WTC11 (cell line): ENCODE measurements at regions not wholly inside any gene's neighbourhood (a gene's known extent, or its start where the extent isn't known, plus 50 kb on each side); places are given as distances from the start of the nearest gene placed in this dataset.
A peak's percentile ranks its signal among the peaks of the same experiment; 100 is the strongest.

Experiments
- ATAC-seq: fragments of 200-7000 bp; cut with Tn5 transposase; 2 replicates; pipeline ENCODE4 v1.10.0; 2021; ENCODE audit warnings: mild to moderate bottlenecking, moderate library complexity
- CTCF ChIA-PET: fragments of 300-600 bp; sonication (Branson Sonifier 250); formaldehyde crosslinking; loops from one replicate; lab custom pipeline; 2021; ENCODE audit warnings: antibody characterized with exemption; lab: Charles Lee
- POLR2A ChIA-PET: fragments of 350-600 bp; sonication (Branson Sonifier 250); formaldehyde crosslinking; loops from one replicate; lab custom pipeline; 2021; ENCODE audit warnings: antibody characterized with exemption; lab: Charles Lee
- DNase-seq: peaks from one replicate; pipeline ENCODE4 v3.0.0; 2021; ENCODE audit warnings: low spot score
- H3K27ac Mint-ChIP-seq: 2 replicates; pipeline ENCODE4 v1.8.0; 2021; ENCODE audit warnings: mixed read lengths
- H3K27me3 Mint-ChIP-seq: 2 replicates; pipeline ENCODE4 v1.8.0; 2021; ENCODE audit warnings: low read depth, mild to moderate bottlenecking, moderate library complexity, mixed read lengths
- H3K36me3 Mint-ChIP-seq: 2 replicates; pipeline ENCODE4 v1.8.0; 2021; ENCODE audit warnings: mixed read lengths
- H3K4me1 Mint-ChIP-seq: 2 replicates; pipeline ENCODE4 v1.8.0; 2022; ENCODE audit warnings: mixed read lengths
- H3K4me3 Mint-ChIP-seq: 2 replicates; pipeline ENCODE4 v1.8.0; 2021; ENCODE audit warnings: mild to moderate bottlenecking, moderate library complexity, mixed read lengths
- H3K9me3 Mint-ChIP-seq: 2 replicates; pipeline ENCODE4 v1.8.0; 2021; ENCODE audit warnings: mixed read lengths
- CREB1 ChIP-seq: sonication (generic); formaldehyde crosslinking; IDR thresholded peaks from 2 replicates; pipeline ENCODE4 v1.8.0; 2023; ENCODE audit warnings: mild to moderate bottlenecking, missing genetic modification reagents
- ELF4 ChIP-seq: sonication (generic); formaldehyde crosslinking; IDR thresholded peaks from 2 replicates; pipeline ENCODE4 v1.8.1; 2022; ENCODE audit warnings: low read depth, mild to moderate bottlenecking, moderate library complexity, missing genetic modification reagents
- FOXK1 ChIP-seq: sonication (generic); formaldehyde crosslinking; IDR thresholded peaks from 2 replicates; pipeline ENCODE4 v1.8.0; 2022; ENCODE audit warnings: mild to moderate bottlenecking, moderate library complexity, missing genetic modification reagents
- GABPB1 ChIP-seq: sonication (generic); formaldehyde crosslinking; IDR thresholded peaks from 2 replicates; pipeline ENCODE4 v1.8.1; 2023; ENCODE audit warnings: mild to moderate bottlenecking, missing genetic modification reagents
- JAZF1 ChIP-seq: fragments of 250-450 bp; sonication (Bioruptor Pico); IDR thresholded peaks from 2 replicates; pipeline ENCODE4 v1.9.0; 2021; ENCODE audit warnings: moderate library complexity, mild to moderate bottlenecking, inconsistent platforms
- NFE2L1 ChIP-seq: sonication (generic); formaldehyde crosslinking; IDR thresholded peaks from 2 replicates; pipeline ENCODE4 v1.8.1; 2023; ENCODE audit warnings: missing genetic modification reagents
- OVOL2 ChIP-seq: fragments of 250-450 bp; sonication (Bioruptor Pico); IDR thresholded peaks from 2 replicates; pipeline ENCODE4 v1.9.0; 2021; ENCODE audit warnings: mild to moderate bottlenecking, borderline replicate concordance
- ZBTB21 ChIP-seq: sonication (generic); formaldehyde crosslinking; IDR thresholded peaks from 2 replicates; pipeline ENCODE4 v1.8.1; 2023; ENCODE audit warnings: mild to moderate bottlenecking, missing genetic modification reagents, borderline replicate concordance
- ZNF232 ChIP-seq: sonication (generic); formaldehyde crosslinking; IDR thresholded peaks from 2 replicates; pipeline ENCODE4 v1.8.0; 2022; ENCODE audit warnings: mild to moderate bottlenecking, missing genetic modification reagents
- ZNF396 ChIP-seq: fragments of 250-450 bp; sonication (Bioruptor Pico); IDR thresholded peaks from 2 replicates; pipeline ENCODE4 v1.8.0; 2021; ENCODE audit warnings: mild to moderate bottlenecking, moderate library complexity, borderline replicate concordance
- ZNF423 ChIP-seq: fragments of 250-450 bp; sonication (Bioruptor Pico); IDR thresholded peaks from 2 replicates; pipeline ENCODE4 v2.1.2; 2022; ENCODE audit warnings: mild to moderate bottlenecking, moderate library complexity
- TF ChIP-seq, protein P1 (sequence below): sonication (generic); formaldehyde crosslinking; IDR thresholded peaks from 2 replicates; pipeline ENCODE4 v1.8.1; 2023; ENCODE audit warnings: mild to moderate bottlenecking, missing genetic modification reagents, moderate library complexity
- TF ChIP-seq, protein P2 (sequence below): fragments of 250-450 bp; sonication (Bioruptor Pico); IDR thresholded peaks from 2 replicates; pipeline ENCODE4 v1.8.0; 2021; ENCODE audit warnings: mild to moderate bottlenecking
- TF ChIP-seq, protein P3 (sequence below): sonication (generic); formaldehyde crosslinking; IDR thresholded peaks from 2 replicates; pipeline ENCODE4 v1.8.1; 2023; ENCODE audit warnings: mild to moderate bottlenecking, moderate library complexity, missing genetic modification reagents
- TF ChIP-seq, protein P4 (sequence below): sonication (generic); formaldehyde crosslinking; IDR thresholded peaks from 2 replicates; pipeline ENCODE4 v1.8.1; 2022; ENCODE audit warnings: low read depth, missing genetic modification reagents, borderline replicate concordance
- TF ChIP-seq, protein P5 (sequence below): fragments of 250-450 bp; sonication (Bioruptor Pico); IDR thresholded peaks from 2 replicates; pipeline ENCODE4 v1.9.0; 2021; ENCODE audit warnings: moderate library complexity, mild to moderate bottlenecking, inconsistent platforms, borderline replicate concordance
- TF ChIP-seq, protein P6 (sequence below): sonication (generic); formaldehyde crosslinking; IDR thresholded peaks from 2 replicates; pipeline ENCODE4 v1.8.0; 2023; ENCODE audit warnings: mild to moderate bottlenecking, missing genetic modification reagents
- TF ChIP-seq, protein P7 (sequence below): sonication (generic); formaldehyde crosslinking; IDR thresholded peaks from 2 replicates; pipeline ENCODE4 v1.8.1; 2023; ENCODE audit warnings: mild to moderate bottlenecking, missing genetic modification reagents

DNA sequence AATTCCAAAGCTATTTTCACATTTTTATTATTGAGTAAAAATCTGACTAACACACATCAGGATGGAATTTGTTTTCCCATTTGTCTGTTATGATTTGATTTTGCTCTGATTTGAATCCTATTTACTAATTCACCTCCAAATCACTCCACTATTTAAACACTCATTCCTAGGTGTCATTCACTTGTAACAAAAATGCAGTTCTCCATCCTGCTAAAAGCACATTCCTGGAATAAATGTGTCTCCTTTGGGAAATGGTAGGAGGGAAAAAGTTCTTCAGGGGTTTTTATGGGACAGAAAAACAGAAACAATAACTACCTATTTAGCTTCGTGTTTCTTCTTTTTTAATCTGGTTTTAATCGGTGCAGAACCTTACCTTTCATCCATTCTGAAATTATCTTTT lies 494.1 kb upstream of the CITED2 start:
- ATAC-seq: no peak
- peaks cover 3% of the 10 kb centered on the region; the same call in 1 of the 2 replicates for H3K36me3 Mint-ChIP-seq
- CTCF ChIA-PET: no interaction called here
- H3K4me3 Mint-ChIP-seq: no peak overlapping the region
- TF ChIP-seq, protein P1, sequence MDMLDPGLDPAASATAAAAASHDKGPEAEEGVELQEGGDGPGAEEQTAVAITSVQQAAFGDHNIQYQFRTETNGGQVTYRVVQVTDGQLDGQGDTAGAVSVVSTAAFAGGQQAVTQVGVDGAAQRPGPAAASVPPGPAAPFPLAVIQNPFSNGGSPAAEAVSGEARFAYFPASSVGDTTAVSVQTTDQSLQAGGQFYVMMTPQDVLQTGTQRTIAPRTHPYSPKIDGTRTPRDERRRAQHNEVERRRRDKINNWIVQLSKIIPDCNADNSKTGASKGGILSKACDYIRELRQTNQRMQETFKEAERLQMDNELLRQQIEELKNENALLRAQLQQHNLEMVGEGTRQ: no peak
- TF ChIP-seq CREB1 (CRISPR knock-in tag) (no peak), ZNF396 (no peak), JAZF1 (CRISPR knock-in tag) (no peak), GABPB1 (CRISPR knock-in tag) (no peak), ZBTB21 (CRISPR knock-in tag) (no peak), OVOL2 (CRISPR knock-in tag) (no peak), ZNF423 (CRISPR knock-in tag) (no peak), NFE2L1 (CRISPR knock-in tag) (no peak), FOXK1 (CRISPR knock-in tag) (no peak), ELF4 (no peak), ZNF232 (CRISPR knock-in tag) (no peak)
- TF ChIP-seq, protein P2, sequence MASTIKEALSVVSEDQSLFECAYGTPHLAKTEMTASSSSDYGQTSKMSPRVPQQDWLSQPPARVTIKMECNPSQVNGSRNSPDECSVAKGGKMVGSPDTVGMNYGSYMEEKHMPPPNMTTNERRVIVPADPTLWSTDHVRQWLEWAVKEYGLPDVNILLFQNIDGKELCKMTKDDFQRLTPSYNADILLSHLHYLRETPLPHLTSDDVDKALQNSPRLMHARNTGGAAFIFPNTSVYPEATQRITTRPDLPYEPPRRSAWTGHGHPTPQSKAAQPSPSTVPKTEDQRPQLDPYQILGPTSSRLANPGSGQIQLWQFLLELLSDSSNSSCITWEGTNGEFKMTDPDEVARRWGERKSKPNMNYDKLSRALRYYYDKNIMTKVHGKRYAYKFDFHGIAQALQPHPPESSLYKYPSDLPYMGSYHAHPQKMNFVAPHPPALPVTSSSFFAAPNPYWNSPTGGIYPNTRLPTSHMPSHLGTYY (CRISPR knock-in tag): no peak
- TF ChIP-seq, protein P3, sequence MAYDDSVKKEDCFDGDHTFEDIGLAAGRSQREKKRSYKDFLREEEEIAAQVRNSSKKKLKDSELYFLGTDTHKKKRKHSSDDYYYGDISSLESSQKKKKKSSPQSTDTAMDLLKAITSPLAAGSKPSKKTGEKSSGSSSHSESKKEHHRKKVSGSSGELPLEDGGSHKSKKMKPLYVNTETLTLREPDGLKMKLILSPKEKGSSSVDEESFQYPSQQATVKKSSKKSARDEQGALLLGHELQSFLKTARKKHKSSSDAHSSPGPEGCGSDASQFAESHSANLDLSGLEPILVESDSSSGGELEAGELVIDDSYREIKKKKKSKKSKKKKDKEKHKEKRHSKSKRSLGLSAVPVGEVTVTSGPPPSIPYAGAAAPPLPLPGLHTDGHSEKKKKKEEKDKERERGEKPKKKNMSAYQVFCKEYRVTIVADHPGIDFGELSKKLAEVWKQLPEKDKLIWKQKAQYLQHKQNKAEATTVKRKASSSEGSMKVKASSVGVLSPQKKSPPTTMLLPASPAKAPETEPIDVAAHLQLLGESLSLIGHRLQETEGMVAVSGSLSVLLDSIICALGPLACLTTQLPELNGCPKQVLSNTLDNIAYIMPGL (CRISPR knock-in tag): no peak
- TF ChIP-seq, protein P4, sequence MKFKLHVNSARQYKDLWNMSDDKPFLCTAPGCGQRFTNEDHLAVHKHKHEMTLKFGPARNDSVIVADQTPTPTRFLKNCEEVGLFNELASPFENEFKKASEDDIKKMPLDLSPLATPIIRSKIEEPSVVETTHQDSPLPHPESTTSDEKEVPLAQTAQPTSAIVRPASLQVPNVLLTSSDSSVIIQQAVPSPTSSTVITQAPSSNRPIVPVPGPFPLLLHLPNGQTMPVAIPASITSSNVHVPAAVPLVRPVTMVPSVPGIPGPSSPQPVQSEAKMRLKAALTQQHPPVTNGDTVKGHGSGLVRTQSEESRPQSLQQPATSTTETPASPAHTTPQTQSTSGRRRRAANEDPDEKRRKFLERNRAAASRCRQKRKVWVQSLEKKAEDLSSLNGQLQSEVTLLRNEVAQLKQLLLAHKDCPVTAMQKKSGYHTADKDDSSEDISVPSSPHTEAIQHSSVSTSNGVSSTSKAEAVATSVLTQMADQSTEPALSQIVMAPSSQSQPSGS (CRISPR knock-in tag): no peak
- TF ChIP-seq, protein P5, sequence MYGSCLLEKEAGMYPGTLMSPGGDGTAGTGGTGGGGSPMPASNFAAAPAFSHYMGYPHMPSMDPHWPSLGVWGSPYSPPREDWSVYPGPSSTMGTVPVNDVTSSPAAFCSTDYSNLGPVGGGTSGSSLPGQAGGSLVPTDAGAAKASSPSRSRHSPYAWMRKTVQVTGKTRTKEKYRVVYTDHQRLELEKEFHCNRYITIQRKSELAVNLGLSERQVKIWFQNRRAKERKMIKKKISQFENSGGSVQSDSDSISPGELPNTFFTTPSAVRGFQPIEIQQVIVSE: no peak
- TF ChIP-seq, protein P6, sequence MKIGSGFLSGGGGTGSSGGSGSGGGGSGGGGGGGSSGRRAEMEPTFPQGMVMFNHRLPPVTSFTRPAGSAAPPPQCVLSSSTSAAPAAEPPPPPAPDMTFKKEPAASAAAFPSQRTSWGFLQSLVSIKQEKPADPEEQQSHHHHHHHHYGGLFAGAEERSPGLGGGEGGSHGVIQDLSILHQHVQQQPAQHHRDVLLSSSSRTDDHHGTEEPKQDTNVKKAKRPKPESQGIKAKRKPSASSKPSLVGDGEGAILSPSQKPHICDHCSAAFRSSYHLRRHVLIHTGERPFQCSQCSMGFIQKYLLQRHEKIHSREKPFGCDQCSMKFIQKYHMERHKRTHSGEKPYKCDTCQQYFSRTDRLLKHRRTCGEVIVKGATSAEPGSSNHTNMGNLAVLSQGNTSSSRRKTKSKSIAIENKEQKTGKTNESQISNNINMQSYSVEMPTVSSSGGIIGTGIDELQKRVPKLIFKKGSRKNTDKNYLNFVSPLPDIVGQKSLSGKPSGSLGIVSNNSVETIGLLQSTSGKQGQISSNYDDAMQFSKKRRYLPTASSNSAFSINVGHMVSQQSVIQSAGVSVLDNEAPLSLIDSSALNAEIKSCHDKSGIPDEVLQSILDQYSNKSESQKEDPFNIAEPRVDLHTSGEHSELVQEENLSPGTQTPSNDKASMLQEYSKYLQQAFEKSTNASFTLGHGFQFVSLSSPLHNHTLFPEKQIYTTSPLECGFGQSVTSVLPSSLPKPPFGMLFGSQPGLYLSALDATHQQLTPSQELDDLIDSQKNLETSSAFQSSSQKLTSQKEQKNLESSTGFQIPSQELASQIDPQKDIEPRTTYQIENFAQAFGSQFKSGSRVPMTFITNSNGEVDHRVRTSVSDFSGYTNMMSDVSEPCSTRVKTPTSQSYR: no peak
- TF ChIP-seq, protein P7, sequence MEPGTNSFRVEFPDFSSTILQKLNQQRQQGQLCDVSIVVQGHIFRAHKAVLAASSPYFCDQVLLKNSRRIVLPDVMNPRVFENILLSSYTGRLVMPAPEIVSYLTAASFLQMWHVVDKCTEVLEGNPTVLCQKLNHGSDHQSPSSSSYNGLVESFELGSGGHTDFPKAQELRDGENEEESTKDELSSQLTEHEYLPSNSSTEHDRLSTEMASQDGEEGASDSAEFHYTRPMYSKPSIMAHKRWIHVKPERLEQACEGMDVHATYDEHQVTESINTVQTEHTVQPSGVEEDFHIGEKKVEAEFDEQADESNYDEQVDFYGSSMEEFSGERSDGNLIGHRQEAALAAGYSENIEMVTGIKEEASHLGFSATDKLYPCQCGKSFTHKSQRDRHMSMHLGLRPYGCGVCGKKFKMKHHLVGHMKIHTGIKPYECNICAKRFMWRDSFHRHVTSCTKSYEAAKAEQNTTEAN (CRISPR knock-in tag): no peak
- H3K9me3 Mint-ChIP-seq: peaks cover 8% of the 10 kb centered on the region; the same call in 1 of the 2 replicates
- peaks cover 22% of the 10 kb centered on the region for H3K4me1 Mint-ChIP-seq
- no peak for DNase-seq
- POLR2A ChIA-PET: no interaction called here
- H3K27ac Mint-ChIP-seq: 0 out of 2 replicates have a peak overlapping the region, but pooled peaks have one; percentile 8
- H3K27me3 Mint-ChIP-seq: no peaks in the 10 kb centered on the region
